ENCODE measurements at regions not wholly inside any gene's neighbourhood (a gene's known extent, or its start where the extent isn't known, plus 50 kb on each side); places are given as distances from the start of the nearest gene placed in this dataset.
"Not testable (repeated sequence)": the region's sequence is repeated elsewhere in the genome, so short reads cannot be mapped to it uniquely, and the experiment has no call there.

GRCh38 chr12:58325561-58325960 lies 384.2 kb downstream of the ATP23 start:
- DNase-seq, result no peak
- no peaks in the 10 kb centered on the region for H3K4me1 ChIP-seq
- no peaks in the 10 kb centered on the region for H3K27me3 ChIP-seq
- H3K36me3 ChIP-seq, result no peaks in the 10 kb centered on the region
- no peak overlapping the region for H3K4me3 ChIP-seq
- no peak for TF ChIP-seq CTCF (IDR thresholded peaks at IDR 0.05)
- intact Hi-C loops (cut with DNase I), result no loop called here
- FAIRE-seq, result no peak
- no peak for ATAC-seq
- H3K27ac ChIP-seq, result no peak overlapping the region
- H3K9me3 ChIP-seq, result no peaks in the 10 kb centered on the region
- WGBS, 2 donors, result 58 to 64% methylated on average over 1 of the region's 1 CpG

- Histone ChIP-seq H3K4me3 (no peak overlapping the region), H3K27me3 (no peaks in the 10 kb centered on the region), H3K36me3 (no peaks in the 10 kb centered on the region), H3K27ac (no peak overlapping the region), H3K9me3 (no peaks in the 10 kb centered on the region), H3K4me1 (no peaks in the 10 kb centered on the region)
- DNase-seq (no peak), ATAC-seq (no peak), FAIRE-seq (no peak)
- intact Hi-C loops (cut with DNase I), result no loop called here
- no peak for TF ChIP-seq CTCF (IDR thresholded peaks at IDR 0.05)
- WGBS, 2 donors, result 88 to 94% methylated on average over 3 of the region's 3 CpGs
Measured at GRCh38 chr12:58326534-58326933, 385.2 kb downstream of the ATP23 start.

- intact Hi-C loops (cut with DNase I); H3K4me1 ChIP-seq; H3K27ac ChIP-seq; H3K9me3 ChIP-seq; FAIRE-seq; H3K4me3 ChIP-seq; H3K27me3 ChIP-seq; DNase-seq; H3K36me3 ChIP-seq: not testable (repeated sequence)
- 17 to 25% methylated on average over 2 of the region's 5 CpGs for WGBS, 2 donors
- ATAC-seq, result peak in 2 of 4 donors; percentile 33 to 59
Measured at GRCh38 chr12:58336581-58337242, 395.3 kb downstream of the ATP23 start.

- WGBS, 2 donors, result 86 to 93% methylated on average over 3 of the region's 3 CpGs
- DNase-seq; H3K4me1 ChIP-seq; FAIRE-seq; H3K36me3 ChIP-seq; ATAC-seq; H3K9me3 ChIP-seq; H3K27ac ChIP-seq; H3K27me3 ChIP-seq; H3K4me3 ChIP-seq; intact Hi-C loops (cut with DNase I): not testable (repeated sequence)
Measured at GRCh38 chr12:58337539-58337938, 396.2 kb downstream of the ATP23 start.

- Histone ChIP-seq H3K9me3 (no peaks in the 10 kb centered on the region), H3K36me3 (no peaks in the 10 kb centered on the region), H3K27me3 (no peaks in the 10 kb centered on the region), H3K4me1 (no peaks in the 10 kb centered on the region), H3K4me3 (no peak overlapping the region), H3K27ac (no peak overlapping the region)
- no peak for ATAC-seq
- intact Hi-C loops (cut with DNase I), result no loop called here
- no peak for FAIRE-seq
- WGBS, 2 donors, result 27 to 28% methylated on average over 2 of the region's 2 CpGs
- no peak for TF ChIP-seq CTCF (IDR thresholded peaks at IDR 0.05)
- DNase-seq, result no peak
Measured at GRCh38 chr12:58341791-58342190, 400.4 kb downstream of the ATP23 start.

- TF ChIP-seq CTCF (IDR thresholded peaks at IDR 0.05), result no peak
- no peak for FAIRE-seq
- no peak for ATAC-seq
- Histone ChIP-seq H3K4me3 (no peak overlapping the region), H3K36me3 (no peaks in the 10 kb centered on the region), H3K27ac (no peak overlapping the region), H3K27me3 (no peaks in the 10 kb centered on the region), H3K9me3 (no peaks in the 10 kb centered on the region), H3K4me1 (no peaks in the 10 kb centered on the region)
- WGBS, 2 donors, result 79 to 80% methylated on average over 3 of the region's 3 CpGs
- no peak for DNase-seq
- intact Hi-C loops (cut with DNase I), result no loop called here
Measured at GRCh38 chr12:58342736-58343135, 401.4 kb downstream of the ATP23 start.
